OCI-LY1 (cell line): ENCODE measurements at regions not wholly inside any gene's neighbourhood (a gene's known extent, or its start where the extent isn't known, plus 50 kb on each side); places are given as distances from the start of the nearest gene placed in this dataset.

ENCODE experiments used
- CTCF ChIP-seq: fragments of 200-600 bp; sonication (generic), shearing (Covaris generic); IDR thresholded peaks from 2 replicates; pipeline ENCODE4 v1.5.1; 2017; ENCODE audit warnings: mild to moderate bottlenecking, antibody characterized with exemption, low read length, moderate library complexity, mixed read lengths
- EZH2 ChIP-seq: fragments of 200-600 bp; sonication (generic), shearing (Covaris generic); IDR thresholded peaks from 2 replicates; pipeline ENCODE4 v1.8.0; 2017; ENCODE audit warnings: borderline replicate concordance, mixed run types, mild to moderate bottlenecking, antibody characterized with exemption, low read length, moderate library complexity, mixed read lengths

- no peak for TF ChIP-seq CTCF
- no peak for TF ChIP-seq EZH2
Measured at GRCh38 chr2:128447538-128447995, 128.9 kb upstream of the HS6ST1 start.
